ENCODE measurements at regions not wholly inside any gene's neighbourhood (a gene's known extent, or its start where the extent isn't known, plus 50 kb on each side); places are given as distances from the start of the nearest gene placed in this dataset.

DNA sequence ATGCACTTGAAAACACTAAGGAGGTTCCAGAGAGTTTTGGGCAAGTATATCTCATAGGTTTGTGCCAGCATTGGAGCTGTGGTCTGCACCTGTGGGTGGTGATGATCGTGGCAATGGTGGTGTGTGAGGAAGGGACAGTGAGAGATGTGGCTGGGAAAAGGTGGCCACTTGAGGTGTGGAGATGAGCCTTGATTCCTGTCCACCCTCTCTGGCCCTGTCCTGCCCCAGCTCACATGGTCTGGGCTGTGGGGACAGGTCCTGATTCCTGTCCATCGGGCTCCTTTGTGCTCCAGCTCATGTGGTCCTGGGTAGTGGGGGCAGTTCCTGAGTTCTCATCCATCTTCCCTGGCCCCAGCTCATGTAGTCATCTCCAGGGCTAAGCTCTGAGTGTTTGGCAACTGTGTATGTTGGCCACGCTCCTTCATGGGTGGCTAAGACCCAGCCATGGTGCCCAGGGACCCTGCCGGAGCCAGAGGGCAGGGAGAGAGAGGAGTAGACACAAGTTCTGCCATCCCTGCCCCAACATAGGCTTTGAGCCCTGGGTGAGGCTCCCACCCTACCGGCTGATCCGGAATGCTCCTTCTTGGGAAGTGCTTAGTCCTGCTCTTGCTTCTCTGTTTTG, 294.4 kb upstream of the HDAC4 start:
- ChIA-PET POLR2A (no interaction called here), CTCF (no interaction called here)
- DNase-seq: no peak
- Mint-ChIP-seq H3K27ac (no peak overlapping the region), H3K36me3 (ENCODE audit: low read depth) (no peaks in the 10 kb centered on the region), H3K4me3 (no peak overlapping the region), H3K27me3 (ENCODE audit: low read depth) (no peaks in the 10 kb centered on the region), H3K9me3 (ENCODE audit: insufficient read depth) (no peaks in the 10 kb centered on the region), H3K4me1 (ENCODE audit: low read depth) (no peaks in the 10 kb centered on the region)
- ATAC-seq: no peak

GRCh38 chr2:239694487-239694886, 293.7 kb upstream of the HDAC4 start:
- ChIA-PET POLR2A (no interaction called here), CTCF (no interaction called here)
- no peak overlapping the region for H3K27ac Mint-ChIP-seq
- no peak overlapping the region for H3K4me3 Mint-ChIP-seq
- no peaks in the 10 kb centered on the region for H3K9me3 Mint-ChIP-seq (ENCODE audit: insufficient read depth)
- no peaks in the 10 kb centered on the region for H3K36me3 Mint-ChIP-seq (ENCODE audit: low read depth)
- DNase-seq: no peak
- no peak for ATAC-seq
- no peaks in the 10 kb centered on the region for H3K4me1 Mint-ChIP-seq (ENCODE audit: low read depth)
- H3K27me3 Mint-ChIP-seq (ENCODE audit: low read depth): no peaks in the 10 kb centered on the region

- no peak overlapping the region for H3K4me3 Mint-ChIP-seq
- H3K4me1 Mint-ChIP-seq (ENCODE audit: low read depth): no peaks in the 10 kb centered on the region
- H3K27me3 Mint-ChIP-seq (ENCODE audit: low read depth): no peaks in the 10 kb centered on the region
- DNase-seq (no peak), ATAC-seq (no peak)
- no peaks in the 10 kb centered on the region for H3K9me3 Mint-ChIP-seq (ENCODE audit: insufficient read depth)
- POLR2A ChIA-PET: no interaction called here
- no peak overlapping the region for H3K27ac Mint-ChIP-seq
- CTCF ChIA-PET: no interaction called here
- no peaks in the 10 kb centered on the region for H3K36me3 Mint-ChIP-seq (ENCODE audit: low read depth)
Observed at GRCh38 chr2:239693761-239694415, 293.1 kb upstream of the HDAC4 start.

DNA sequence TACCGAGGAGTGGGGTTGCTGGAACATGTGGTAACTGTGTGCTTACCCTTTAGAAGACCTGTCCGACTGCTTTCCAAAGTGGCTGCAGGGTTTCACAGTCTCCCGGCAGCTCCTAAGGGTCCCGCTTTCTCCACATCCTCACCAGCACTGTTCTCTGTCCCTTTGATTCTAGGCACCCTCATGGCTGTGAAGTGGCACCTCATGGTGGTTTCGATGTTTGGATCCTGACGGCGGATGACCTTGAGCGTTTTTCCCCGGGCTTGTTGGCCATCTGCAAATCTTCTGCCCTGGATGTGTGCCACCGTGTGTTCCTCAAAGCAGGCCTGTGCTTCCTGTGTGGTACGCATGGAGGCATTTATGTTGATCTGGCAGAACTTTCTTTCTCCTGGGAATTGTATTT, 292.5 kb upstream of the HDAC4 start:
- H3K9me3 Mint-ChIP-seq (ENCODE audit: insufficient read depth): no peaks in the 10 kb centered on the region
- ATAC-seq: no peak
- H3K36me3 Mint-ChIP-seq (ENCODE audit: low read depth): no peaks in the 10 kb centered on the region
- POLR2A ChIA-PET: no interaction called here
- H3K27ac Mint-ChIP-seq: no peak overlapping the region
- no peaks in the 10 kb centered on the region for H3K4me1 Mint-ChIP-seq (ENCODE audit: low read depth)
- no peak for DNase-seq
- no peak overlapping the region for H3K4me3 Mint-ChIP-seq
- CTCF ChIA-PET: no interaction called here
- H3K27me3 Mint-ChIP-seq (ENCODE audit: low read depth): no peaks in the 10 kb centered on the region

- Mint-ChIP-seq H3K9me3 (ENCODE audit: insufficient read depth) (no peaks in the 10 kb centered on the region), H3K36me3 (ENCODE audit: low read depth) (no peaks in the 10 kb centered on the region), H3K4me3 (no peak overlapping the region), H3K4me1 (ENCODE audit: low read depth) (no peaks in the 10 kb centered on the region), H3K27ac (no peak overlapping the region), H3K27me3 (ENCODE audit: low read depth) (no peaks in the 10 kb centered on the region)
- no peak for ATAC-seq
- no peak for DNase-seq
- ChIA-PET CTCF (no interaction called here), POLR2A (no interaction called here)
Observed at GRCh38 chr2:239692919-239693318, 292.1 kb upstream of the HDAC4 start.

GRCh38 chr2:239692362-239692851, 291.6 kb upstream of the HDAC4 start:
- no peak overlapping the region for H3K4me3 Mint-ChIP-seq
- no peaks in the 10 kb centered on the region for H3K27me3 Mint-ChIP-seq (ENCODE audit: low read depth)
- H3K9me3 Mint-ChIP-seq (ENCODE audit: insufficient read depth): no peaks in the 10 kb centered on the region
- ATAC-seq (no peak), DNase-seq (no peak)
- no peak overlapping the region for H3K27ac Mint-ChIP-seq
- POLR2A ChIA-PET: no interaction called here
- H3K4me1 Mint-ChIP-seq (ENCODE audit: low read depth): no peaks in the 10 kb centered on the region
- CTCF ChIA-PET: no interaction called here
- no peaks in the 10 kb centered on the region for H3K36me3 Mint-ChIP-seq (ENCODE audit: low read depth)

- ChIA-PET POLR2A (no interaction called here), CTCF (no interaction called here)
- Mint-ChIP-seq H3K27me3 (ENCODE audit: low read depth) (no peaks in the 10 kb centered on the region), H3K4me1 (ENCODE audit: low read depth) (no peaks in the 10 kb centered on the region), H3K9me3 (ENCODE audit: insufficient read depth) (no peaks in the 10 kb centered on the region), H3K4me3 (no peak overlapping the region), H3K36me3 (ENCODE audit: low read depth) (no peaks in the 10 kb centered on the region), H3K27ac (no peak overlapping the region)
- DNase-seq (no peak), ATAC-seq (no peak)
Observed at GRCh38 chr2:239691720-239692119, 290.9 kb upstream of the HDAC4 start.

DNA sequence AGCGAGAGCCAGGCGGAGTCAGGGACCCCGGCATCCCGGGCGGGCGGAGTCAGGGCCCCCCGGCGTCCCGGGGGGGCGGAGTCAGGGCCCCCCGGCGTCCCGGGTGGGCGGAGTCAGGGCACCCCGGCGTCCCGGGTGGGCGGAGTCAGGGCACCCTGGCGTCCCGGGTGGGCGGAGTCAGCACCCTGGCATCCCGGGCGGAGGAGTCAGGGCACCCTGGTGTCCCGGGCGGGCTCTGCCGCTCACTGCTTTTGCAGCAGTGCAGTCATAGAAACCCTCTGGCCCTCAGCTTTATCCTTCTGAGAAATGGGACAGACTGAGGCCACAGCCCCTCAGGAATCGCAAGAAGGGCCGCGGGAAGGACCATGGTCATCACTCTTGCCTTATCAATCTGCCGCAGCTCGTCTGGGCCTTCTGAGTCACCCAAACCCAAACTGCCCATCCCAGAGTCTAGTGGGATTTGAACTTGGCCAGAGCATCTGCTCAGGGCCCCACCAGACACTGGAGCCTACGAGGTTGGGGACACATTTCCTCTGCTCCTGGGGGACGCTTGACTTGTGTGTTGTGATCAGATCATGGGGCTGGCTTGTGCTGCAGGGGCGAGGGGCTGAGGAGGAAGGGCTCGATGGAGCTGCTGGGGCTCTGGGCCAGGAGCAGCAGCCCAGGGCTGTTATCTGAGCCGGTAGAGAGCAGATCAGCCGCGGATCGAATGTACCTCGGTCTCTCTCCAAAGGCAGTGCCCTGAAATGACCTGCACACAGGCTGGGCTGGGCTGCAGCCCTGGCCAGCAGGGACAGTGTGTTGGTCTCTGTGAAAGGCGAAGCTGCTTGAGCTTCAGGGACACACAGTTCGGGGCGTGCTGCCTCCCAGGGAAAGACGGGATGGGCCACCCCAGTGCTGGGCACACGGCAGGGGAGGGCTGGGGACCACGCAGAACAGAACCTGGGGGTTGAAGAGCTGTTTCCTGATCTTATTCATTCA, 290.1 kb upstream of the HDAC4 start:
- Mint-ChIP-seq H3K9me3 (ENCODE audit: insufficient read depth) (no peaks in the 10 kb centered on the region), H3K36me3 (ENCODE audit: low read depth) (no peaks in the 10 kb centered on the region), H3K4me3 (no peak overlapping the region), H3K27me3 (ENCODE audit: low read depth) (no peaks in the 10 kb centered on the region), H3K27ac (no peak overlapping the region), H3K4me1 (ENCODE audit: low read depth) (no peaks in the 10 kb centered on the region)
- DNase-seq: no peak
- POLR2A ChIA-PET: no interaction called here
- ATAC-seq: no peak
- CTCF ChIA-PET: no interaction called here

DNA sequence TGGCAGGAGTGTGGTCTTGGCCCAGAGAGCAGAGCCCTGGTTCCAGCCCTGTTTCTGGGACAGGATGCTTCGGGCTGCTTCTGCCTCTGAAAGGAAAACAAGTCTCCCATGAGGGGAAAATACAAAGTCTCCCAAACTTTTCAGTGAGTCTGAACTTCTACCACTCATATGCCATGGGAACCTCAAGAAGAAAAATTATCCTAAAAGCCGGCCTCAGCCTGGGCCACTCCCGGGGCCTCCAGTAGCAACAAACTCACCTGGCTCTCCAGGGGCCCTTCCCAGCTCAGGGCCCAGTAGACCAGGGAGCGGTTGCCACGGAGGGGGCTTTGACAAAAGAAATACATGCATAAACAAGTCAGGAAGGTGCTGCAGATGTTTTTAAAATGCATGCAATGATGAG, 289.2 kb upstream of the HDAC4 start:
- no peaks in the 10 kb centered on the region for H3K27me3 Mint-ChIP-seq (ENCODE audit: low read depth)
- POLR2A ChIA-PET: no interaction called here

GRCh38 chr2:239689410-239689809, 288.6 kb upstream of the HDAC4 start:
- Mint-ChIP-seq H3K9me3 (ENCODE audit: insufficient read depth) (no peaks in the 10 kb centered on the region), H3K27ac (no peak overlapping the region), H3K4me3 (no peak overlapping the region), H3K4me1 (ENCODE audit: low read depth) (no peaks in the 10 kb centered on the region), H3K27me3 (ENCODE audit: low read depth) (peaks cover 2% of the 10 kb centered on the region), H3K36me3 (ENCODE audit: low read depth) (no peaks in the 10 kb centered on the region)
- DNase-seq: no peak
- ChIA-PET POLR2A (no interaction called here), CTCF (no interaction called here)
- no peak for ATAC-seq

More for the DNA sequence above, 289.2 kb upstream of the HDAC4 start:
- CTCF ChIA-PET: no interaction called here
- H3K27ac Mint-ChIP-seq: no peak overlapping the region
- H3K4me3 Mint-ChIP-seq: no peak overlapping the region
- H3K4me1 Mint-ChIP-seq (ENCODE audit: low read depth): no peaks in the 10 kb centered on the region
- ATAC-seq (no peak), DNase-seq (no peak)
- H3K9me3 Mint-ChIP-seq (ENCODE audit: insufficient read depth): no peaks in the 10 kb centered on the region
- no peaks in the 10 kb centered on the region for H3K36me3 Mint-ChIP-seq (ENCODE audit: low read depth)

GRCh38 chr2:239688840-239689239, 288.0 kb upstream of the HDAC4 start:
- CTCF ChIA-PET: no interaction called here
- Mint-ChIP-seq H3K4me3 (no peak overlapping the region), H3K36me3 (ENCODE audit: low read depth) (no peaks in the 10 kb centered on the region)

GRCh38 chr2:239688122-239688681, 287.4 kb upstream of the HDAC4 start:
- DNase-seq (no peak), ATAC-seq (no peak)
- H3K27me3 Mint-ChIP-seq (ENCODE audit: low read depth): peaks cover 6% of the 10 kb centered on the region

More at GRCh38 chr2:239688840-239689239, 288.0 kb upstream of the HDAC4 start:
- Mint-ChIP-seq H3K9me3 (ENCODE audit: insufficient read depth) (no peaks in the 10 kb centered on the region), H3K4me1 (ENCODE audit: low read depth) (no peaks in the 10 kb centered on the region), H3K27me3 (ENCODE audit: low read depth) (peaks cover 6% of the 10 kb centered on the region), H3K27ac (no peak overlapping the region)
- DNase-seq: no peak
- ATAC-seq: no peak
- POLR2A ChIA-PET: no interaction called here

More at GRCh38 chr2:239688122-239688681, 287.4 kb upstream of the HDAC4 start:
- H3K4me3 Mint-ChIP-seq: no peak overlapping the region
- no peaks in the 10 kb centered on the region for H3K4me1 Mint-ChIP-seq (ENCODE audit: low read depth)
- no peak overlapping the region for H3K27ac Mint-ChIP-seq
- no peaks in the 10 kb centered on the region for H3K9me3 Mint-ChIP-seq (ENCODE audit: insufficient read depth)
- ChIA-PET CTCF (no interaction called here), POLR2A (no interaction called here)
- no peaks in the 10 kb centered on the region for H3K36me3 Mint-ChIP-seq (ENCODE audit: low read depth)
